ENCODE measurements at regions not wholly inside any gene's neighbourhood (a gene's known extent, or its start where the extent isn't known, plus 50 kb on each side); places are given as distances from the start of the nearest gene placed in this dataset. TPM values are rescaled to one million over a fixed set of nuclear protein-coding genes. Genes with fewer than 3 reads are reported as not detected.
A peak's percentile ranks its signal among the peaks of the same experiment; 100 is the strongest.
"Not testable (repeated sequence)": the region's sequence is repeated elsewhere in the genome, so short reads cannot be mapped to it uniquely, and the experiment has no call there.

GRCh38 chr15:23225756-23226729 is 89.4 kb upstream of the GOLGA6L1 start:
- H3K4me3 ChIP-seq = not testable (repeated sequence)

GRCh38 chr15:23209452-23209851 is 72.8 kb upstream of the GOLGA6L1 start:
- intact Hi-C loops (cut with DNase I, micrococcal nuclease); H3K9me3 ChIP-seq; DNase-seq; ATAC-seq; H3K4me1 ChIP-seq (ENCODE audit: low read depth); H3K36me3 ChIP-seq (ENCODE audit: low read depth); H3K4me3 ChIP-seq: not testable (repeated sequence)

More at GRCh38 chr15:23225756-23226729, 89.4 kb upstream of the GOLGA6L1 start:
- ATAC-seq; H3K9me3 ChIP-seq; H3K36me3 ChIP-seq (ENCODE audit: low read depth); intact Hi-C loops (cut with DNase I, micrococcal nuclease); H3K4me1 ChIP-seq (ENCODE audit: low read depth): not testable (repeated sequence)
- DNase-seq = peak in 1 of 3 donors; percentile 27

DNA sequence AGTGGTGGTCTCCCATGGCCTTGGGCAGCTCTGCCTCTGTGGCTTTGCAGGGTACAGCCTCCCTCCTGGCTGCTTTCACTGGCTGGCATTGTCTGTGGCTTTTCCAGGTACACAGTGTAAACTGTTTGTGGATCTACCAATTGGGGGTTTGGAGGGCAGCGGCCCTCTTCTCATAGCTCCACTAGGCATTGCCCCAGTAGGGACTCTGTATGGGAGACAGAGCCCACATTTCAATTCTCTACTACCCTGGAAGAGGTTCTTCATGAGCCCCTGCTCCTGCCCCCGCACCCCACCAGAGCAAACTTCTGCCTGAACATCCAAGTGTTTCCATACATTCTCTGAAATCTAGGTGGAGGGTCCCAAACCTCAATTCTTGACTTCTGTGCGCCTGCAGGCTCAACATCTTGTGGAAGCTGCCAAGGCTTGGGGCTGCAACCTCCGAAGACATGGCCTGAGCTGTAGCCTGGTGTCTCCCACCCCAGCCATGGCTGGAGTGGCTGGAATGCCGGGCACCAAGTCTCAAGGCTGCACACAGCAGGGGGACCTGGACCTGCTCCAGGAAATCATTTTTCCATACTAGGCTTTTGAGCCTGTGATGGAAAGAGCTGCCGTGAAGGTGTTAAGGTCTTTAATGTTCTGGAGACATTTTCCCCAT is 63.3 kb upstream of the GOLGA6L1 start:
- peak in 1 of 3 donors; percentile 29 for DNase-seq
- H3K9me3 ChIP-seq; ATAC-seq; H3K36me3 ChIP-seq (ENCODE audit: low read depth); intact Hi-C loops (cut with DNase I, micrococcal nuclease); H3K4me1 ChIP-seq (ENCODE audit: low read depth); H3K4me3 ChIP-seq: not testable (repeated sequence)

DNA sequence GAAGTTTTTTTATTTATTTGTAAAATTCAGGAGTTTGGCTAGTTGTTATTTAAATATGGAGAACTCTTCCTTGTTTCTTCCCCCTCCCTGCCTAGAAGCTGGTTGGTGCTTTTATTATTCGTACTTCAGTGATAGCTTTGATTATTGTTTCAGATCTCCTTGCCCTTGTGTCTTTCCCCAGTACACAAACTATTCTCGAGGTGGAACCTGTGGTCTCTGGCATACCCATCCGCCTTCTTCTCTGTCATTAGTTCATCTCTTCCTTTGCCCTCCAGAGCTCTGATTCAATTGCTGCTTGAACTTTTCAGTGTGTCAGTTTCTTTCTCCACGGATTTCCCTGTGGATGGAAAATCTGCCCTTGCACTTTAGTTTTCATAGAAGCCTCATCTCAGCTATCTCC is 61.8 kb upstream of the GOLGA6L1 start:
- H3K4me1 ChIP-seq (ENCODE audit: low read depth); H3K36me3 ChIP-seq (ENCODE audit: low read depth); H3K9me3 ChIP-seq; ATAC-seq; DNase-seq; intact Hi-C loops (cut with DNase I, micrococcal nuclease); H3K4me3 ChIP-seq: not testable (repeated sequence)

DNA sequence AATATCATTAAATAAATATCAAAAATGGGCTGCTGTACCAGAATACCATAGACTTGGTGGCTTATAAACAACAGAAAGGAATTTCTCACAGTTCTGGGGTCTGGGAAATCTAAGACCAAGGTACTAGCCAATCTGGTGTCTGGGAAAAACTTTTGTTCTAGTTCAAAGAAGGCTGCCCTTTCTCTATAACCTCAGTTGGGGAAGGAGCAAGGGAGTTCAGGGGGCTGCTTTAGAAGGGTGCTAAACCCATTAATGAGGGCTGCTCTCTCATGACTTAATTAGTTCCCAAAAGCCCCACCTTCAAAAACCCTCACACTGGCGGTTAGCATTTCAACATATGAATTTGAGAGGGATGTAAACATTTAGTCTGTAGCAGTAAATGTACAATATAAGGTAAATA is 55.7 kb upstream of the GOLGA6L1 start:
- DNase-seq; H3K4me1 ChIP-seq (ENCODE audit: low read depth); H3K9me3 ChIP-seq; H3K36me3 ChIP-seq (ENCODE audit: low read depth); ATAC-seq; H3K4me3 ChIP-seq; intact Hi-C loops (cut with DNase I, micrococcal nuclease): not testable (repeated sequence)

Small RNA genes lying in the stretch of these regions (microRNA-seq; reads per million reads assigned to microRNA genes)
- not detected for gene MIR4509-1

Measured in mucosa of descending colon (tissue), 3 donors.